ENCODE measurements at regions not wholly inside any gene's neighbourhood (a gene's known extent, or its start where the extent isn't known, plus 50 kb on each side); places are given as distances from the start of the nearest gene placed in this dataset.
A peak's percentile ranks its signal among the peaks of the same experiment; 100 is the strongest.

DNA sequence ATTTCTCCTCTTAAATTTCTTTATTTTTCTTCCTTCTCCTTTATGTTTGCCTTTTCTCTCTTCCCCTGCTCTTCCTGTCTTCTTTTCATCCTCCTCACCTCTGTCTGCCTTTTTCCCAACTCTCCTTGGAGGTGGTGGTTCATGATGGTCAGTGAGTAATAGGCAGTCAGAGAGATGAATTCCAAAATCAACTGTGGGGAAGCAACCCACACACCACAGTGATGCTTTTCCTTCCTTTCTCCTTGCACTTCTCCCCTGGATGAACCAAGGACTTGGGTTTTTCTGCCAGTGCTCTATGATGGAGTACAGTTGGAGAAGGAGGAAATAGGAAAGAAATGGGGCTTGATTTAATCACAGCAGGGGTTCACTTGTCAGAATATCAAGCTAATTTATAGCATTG, 153.8 kb downstream of the DCK start:
- DNase-seq = no peak
- no peak for ATAC-seq
- intact Hi-C loops (cut with DNase I, micrococcal nuclease) = no loop called here

DNA sequence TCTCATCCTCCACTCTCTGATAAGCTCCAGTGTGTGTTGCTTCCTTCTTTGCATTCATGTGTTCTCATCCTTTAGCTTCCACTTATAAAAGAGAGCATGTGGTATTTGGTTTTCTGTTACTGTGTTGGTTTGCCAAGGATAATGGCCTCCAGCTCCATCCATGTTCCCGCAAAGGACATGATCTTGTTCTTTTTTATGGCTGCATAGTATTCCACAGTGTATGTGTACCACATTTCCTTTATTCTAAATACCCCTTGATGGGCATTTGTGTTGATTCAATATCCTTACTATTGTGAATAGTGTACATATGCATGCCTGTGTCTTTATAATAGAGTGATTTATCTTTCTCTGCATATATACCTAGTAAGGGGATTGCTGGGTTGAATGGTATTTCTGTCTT, 155.1 kb downstream of the DCK start:
- ATAC-seq (no peak), DNase-seq (no peak)
- intact Hi-C loops (cut with DNase I, micrococcal nuclease) = no loop called here

DNA sequence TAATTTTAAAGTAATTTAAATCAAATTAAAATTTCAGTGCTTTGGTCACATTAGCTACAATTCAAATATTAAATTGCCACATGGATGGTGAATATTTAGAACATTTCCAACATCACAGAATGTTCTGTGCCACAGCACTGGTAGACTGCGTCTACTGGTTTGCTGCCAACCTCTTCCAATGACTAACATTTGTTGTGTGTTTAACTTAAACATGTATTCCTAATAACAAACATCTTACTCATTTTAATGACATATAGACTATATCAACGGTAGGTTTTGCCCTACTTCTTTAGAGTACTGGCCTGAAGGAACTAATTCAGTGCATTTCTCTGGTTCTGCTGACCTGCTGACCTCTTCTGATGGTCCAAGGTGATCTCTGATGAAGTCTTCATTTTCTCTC, 157.6 kb downstream of the DCK start:
- intact Hi-C loops (cut with DNase I, micrococcal nuclease) = no loop called here
- ATAC-seq (no peak), DNase-seq (no peak)

DNA sequence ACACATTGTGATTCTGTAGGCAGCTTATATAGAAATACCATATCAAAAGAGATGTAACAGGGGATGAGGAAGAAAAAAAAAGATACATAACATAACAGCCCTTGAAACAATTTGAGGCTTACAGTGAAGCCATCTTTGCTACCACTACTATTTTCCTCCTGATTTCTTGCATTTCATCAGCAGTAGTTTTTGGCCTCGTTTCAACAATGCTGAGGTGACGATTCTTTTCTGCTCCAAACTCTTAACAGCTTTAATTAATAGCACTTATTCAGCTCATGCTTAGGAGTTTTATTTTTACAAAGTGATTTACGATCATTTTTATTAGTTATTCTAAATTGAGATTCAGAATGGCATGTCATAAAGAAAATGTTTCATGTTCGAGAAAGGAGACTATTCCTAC, 163.2 kb downstream of the DCK start:
- ATAC-seq (no peak), DNase-seq (no peak)
- intact Hi-C loops (cut with DNase I, micrococcal nuclease) = no loop called here

DNA sequence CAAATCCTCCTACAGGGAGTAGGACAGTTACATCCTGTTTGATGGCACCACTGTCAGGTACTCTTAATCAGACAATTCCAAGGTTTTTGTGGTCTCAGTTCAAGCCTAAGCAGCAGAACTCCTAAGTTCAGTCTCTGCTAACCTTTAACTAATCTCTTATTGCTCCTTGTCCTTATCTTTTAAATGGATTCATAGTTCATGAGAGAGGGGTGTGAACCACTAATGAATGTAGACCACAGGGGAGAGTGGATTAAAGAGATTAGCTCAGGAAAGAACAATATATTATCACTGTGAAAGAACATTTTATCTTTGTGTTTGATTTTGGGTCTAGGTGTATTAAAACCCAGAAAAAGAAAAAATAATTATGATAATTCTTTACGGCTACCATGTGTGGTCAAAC, 168.9 kb downstream of the DCK start:
- DNase-seq (no peak), ATAC-seq (no peak)
- intact Hi-C loops (cut with DNase I, micrococcal nuclease) = no loop called here

DNA sequence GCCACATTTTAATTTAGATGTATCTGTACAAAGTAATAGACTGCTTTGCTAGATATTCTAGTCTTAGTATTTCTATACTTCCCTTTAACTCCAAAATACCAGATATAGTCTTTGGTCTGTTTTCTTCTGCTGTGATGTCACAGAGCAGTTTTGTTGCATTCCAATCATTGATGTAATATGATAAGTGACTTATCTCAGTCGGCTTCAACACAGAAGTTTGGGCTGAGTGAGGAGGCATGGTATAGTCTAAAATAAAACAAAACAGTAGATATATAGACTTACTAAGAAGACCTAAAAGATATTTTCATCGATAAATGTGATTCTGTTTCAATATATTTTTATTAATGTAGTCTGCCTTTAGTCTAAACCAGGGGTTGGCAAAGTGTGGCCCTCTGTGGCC, 169.9 kb downstream of the DCK start:
- ATAC-seq (no peak), DNase-seq (no peak)
- intact Hi-C loops (cut with DNase I, micrococcal nuclease) = no loop called here

DNA sequence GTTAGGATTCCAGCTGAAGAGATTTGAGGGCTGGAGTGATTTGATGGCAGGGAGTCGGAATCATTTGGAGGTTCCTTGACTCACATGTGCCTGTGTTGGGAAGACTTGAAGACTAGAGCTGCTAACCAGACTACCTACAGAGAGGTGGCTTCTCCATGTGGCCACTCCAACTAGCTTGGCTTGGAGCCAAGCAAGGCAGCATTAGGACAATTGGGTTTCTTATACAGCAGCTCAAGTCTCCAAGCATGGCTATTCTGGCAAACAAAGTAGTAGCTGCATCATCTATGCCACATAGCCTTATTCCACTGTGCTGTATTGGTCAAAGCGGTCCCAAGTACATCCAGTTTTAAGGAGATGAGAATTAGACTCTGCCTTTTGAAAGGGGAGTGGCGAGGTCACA, 171.7 kb upstream of the SLC4A4 start:
- no peak for ATAC-seq
- intact Hi-C loops (cut with DNase I, micrococcal nuclease) = no loop called here

DNA sequence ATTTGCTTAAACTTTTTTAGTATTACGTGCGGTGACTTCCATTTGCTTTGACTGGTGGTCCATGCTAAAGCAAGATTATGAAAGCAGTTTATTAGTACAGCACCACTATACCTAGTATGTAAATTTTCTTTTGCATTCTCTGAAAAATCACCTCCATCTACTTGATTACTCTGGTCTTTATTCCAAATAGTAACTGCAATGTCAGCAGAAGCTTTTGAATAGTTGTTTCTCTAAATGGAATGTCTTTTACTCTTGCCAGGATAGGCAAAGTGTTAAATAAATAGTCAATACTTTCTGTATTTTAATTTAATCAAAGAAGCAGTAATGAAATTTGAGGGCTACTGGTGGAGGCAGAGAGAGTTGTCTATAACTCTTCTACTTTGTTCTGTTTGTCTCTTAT, 167.2 kb upstream of the SLC4A4 start:
- ATAC-seq (no peak), DNase-seq (no peak)
- intact Hi-C loops (cut with DNase I, micrococcal nuclease) = no loop called here

More for the DNA sequence above, 171.7 kb upstream of the SLC4A4 start:
- no peak for DNase-seq

DNA sequence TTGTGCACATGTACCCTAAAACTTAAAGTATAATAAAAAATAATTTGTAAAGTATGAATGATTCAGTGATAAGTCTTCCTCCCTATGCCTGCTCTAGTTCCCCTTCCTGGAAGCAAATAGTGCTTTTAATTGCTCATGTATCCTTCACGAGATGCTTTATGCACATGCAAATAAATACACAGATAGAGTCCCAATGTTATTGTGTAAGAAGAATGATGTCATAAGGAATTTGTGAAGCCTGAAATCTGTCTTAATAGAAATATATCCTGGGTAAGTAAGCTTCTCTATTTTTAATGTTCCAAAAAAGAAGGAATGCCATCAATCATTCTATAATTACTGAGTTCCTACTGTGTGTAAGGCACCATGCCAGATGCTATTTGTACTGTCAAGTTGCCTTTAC, 157.5 kb upstream of the SLC4A4 start:
- DNase-seq (no peak), ATAC-seq (no peak)
- intact Hi-C loops (cut with DNase I, micrococcal nuclease) = loop anchor here in 1 of 2 donors (5.0 kb wide), 1 partner anchor 531 kb away; no protein-coding TSS in a partner anchor

DNA sequence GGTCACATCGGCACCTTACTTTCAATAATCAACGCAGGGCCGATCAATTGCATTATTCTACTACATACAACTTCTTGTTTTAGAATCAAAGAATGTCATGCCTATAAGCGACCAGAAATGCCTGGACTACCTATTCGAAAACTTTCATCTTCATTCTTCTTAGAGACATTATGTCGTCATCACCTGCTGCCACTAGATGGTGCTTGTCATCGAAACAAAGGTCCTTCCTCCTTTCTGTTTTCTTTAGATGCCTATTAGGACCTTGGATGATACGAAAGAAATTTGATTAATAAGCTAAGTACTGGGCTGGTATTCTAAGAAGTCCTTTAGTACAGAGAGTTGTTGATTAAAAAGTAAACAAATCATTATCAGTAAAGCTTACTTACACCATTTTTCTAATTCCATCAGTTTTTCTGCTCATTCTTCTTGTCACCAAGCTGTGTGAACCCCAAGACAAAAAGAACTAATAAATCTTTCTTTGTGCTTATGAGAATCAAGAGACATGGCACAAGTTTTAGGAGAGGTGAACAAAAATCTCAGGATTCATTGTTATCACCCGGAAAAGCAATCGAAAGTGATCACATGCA, 154.5 kb upstream of the SLC4A4 start:
- ATAC-seq = no peak
- DNase-seq = peak; percentile 40 to 68
- intact Hi-C loops (cut with DNase I, micrococcal nuclease) = loop anchor here in 1 of 2 donors (5.0 kb wide), 1 partner anchor 528 kb away; no protein-coding TSS in a partner anchor

DNA sequence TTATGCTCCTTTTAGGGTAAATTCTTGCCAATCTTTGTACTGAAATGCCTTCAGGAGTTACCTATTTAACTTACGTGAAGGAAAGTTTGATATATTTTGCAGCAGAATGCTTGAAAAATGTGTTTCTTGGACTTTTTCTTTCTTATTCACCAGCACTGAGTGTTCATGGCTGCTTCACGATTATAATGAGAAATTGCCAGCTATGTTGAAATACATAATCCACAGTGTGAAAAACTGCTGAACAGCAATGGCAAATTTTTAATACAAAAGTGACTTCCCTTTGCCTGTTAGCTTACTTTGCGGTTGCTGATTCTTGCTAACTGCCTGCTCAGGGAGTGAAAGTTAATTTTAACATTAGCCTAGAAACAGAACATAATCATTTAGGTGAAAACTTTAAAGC, 153.8 kb upstream of the SLC4A4 start:
- ATAC-seq (no peak), DNase-seq (no peak)
- intact Hi-C loops (cut with DNase I, micrococcal nuclease) = no loop called here

DNA sequence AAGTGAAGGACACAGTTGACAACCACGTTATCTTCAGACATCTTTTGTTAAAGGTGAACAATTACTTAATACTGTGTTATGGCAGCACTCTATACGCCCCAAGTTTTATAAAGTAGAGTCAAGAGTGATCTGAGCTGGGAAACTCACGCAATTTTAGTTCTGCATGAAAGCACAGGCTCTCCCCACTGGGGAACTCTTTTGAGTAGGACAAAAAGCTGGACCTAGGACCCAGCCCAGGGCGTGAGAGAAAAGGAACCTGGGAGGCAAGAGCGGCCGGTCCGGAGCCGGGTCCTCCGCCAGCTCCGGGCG, 152.6 kb upstream of the SLC4A4 start:
- no peak for ATAC-seq
- no peak for DNase-seq
- intact Hi-C loops (cut with DNase I, micrococcal nuclease) = no loop called here

DNA sequence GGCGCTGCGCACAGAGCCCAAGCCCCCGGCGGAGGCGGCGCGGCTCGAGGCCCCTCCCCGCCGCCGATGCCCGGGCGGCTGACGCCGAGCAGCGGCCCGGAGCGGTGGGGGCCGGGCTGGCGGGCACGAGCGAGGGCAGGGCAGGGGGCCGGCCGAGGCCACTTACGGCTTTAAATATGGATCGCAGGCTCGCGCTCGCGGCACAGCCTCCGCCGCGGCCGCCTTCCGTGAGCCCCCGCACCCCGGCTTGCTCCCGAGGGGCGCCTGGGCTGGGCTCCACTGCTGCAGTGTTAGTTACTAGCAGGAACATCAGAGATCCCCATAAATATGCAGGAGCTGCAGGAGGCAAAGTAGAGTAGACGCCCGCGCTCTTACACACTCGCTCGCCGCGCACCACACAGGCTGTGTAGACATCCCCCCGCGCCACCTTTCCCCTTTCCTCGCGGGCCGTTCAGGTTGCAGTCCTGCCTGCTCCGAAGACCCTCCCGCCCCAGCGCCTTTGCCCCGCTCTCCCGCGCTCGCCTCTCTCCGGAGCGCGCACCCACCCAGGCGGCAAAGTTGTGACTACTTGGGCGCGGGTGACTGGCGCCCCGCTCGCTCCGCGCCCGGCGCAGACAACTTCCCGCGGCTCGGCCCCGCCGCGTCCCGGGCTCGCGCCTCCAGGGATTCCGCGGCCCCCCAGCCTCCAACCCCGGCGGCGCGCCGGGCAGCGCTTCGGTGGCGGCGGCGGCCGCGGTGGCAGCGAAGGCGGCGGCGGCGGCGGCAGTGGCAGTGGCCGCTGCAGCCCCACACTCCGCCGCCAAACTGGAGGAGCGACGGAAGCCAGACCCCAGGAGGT, 152.0 kb upstream of the SLC4A4 start:
- peak; percentile 82 for ATAC-seq
- intact Hi-C loops (cut with DNase I, micrococcal nuclease) = no loop called here
- peak; percentile 65 to 78 for DNase-seq

DNA sequence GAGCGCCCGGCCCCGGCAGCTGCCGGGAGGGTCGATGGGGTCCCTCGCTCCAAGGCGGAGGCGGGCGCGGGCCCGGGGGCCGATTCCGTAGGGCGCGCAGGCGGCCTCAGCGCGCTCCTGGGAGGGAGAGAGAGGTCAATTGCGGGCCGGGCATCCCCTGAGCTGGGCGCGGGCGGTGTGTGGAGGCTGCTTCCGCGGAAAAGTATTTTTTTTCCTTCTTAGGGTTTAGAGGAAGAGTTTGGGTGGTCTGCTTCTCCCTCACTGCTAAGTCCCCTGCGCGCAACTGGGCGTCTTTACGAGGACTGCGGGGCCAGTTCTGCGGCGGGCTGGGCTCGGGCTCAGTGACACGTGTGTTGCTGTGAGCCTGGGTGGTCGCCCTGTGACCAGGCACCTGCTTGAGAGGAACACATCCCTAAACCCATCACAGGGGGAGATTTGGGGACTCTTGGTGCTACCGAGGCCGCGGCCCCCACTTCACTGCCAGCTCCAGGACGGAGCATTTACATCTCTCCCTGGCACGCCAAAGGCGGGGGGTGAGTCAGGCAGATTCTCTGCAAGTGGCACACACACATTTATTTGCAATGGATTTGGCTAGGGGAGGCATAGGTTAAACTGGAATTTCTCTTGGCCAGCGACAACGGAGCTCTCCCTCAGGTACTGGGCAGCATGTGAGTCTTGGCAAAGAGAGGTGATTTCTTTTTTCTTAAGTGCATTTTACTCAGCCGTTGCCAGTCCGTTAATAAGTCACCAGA, 151.2 kb upstream of the SLC4A4 start:
- ATAC-seq = peak; percentile 63
- DNase-seq = peak; percentile 44 to 50
- intact Hi-C loops (cut with DNase I, micrococcal nuclease) = no loop called here

DNA sequence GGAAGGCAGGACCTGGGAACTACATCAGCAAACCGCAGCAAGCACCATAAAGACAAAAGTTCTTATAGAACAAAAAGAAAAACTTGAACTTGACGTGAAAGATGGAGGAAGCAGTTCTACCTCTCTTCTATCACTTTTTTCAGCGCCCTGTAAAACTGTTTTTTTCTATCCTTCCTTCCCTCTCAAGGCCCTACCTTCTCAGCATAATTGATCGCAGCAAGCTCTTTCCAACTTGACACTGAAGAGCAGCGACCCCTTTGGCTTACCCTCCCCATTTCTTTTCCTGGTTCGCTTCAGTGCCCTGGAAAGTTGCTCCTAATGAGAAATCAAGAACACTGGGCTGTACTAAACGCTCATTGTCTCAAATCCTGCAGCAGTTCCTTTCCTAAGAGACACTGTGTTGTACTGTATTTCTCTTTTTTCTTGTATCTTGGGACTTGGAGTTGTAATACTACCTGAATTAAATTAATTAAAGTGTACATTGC, 150.6 kb upstream of the SLC4A4 start:
- peak; percentile 2 for ATAC-seq
- intact Hi-C loops (cut with DNase I, micrococcal nuclease) = no loop called here
- no peak for DNase-seq

DNA sequence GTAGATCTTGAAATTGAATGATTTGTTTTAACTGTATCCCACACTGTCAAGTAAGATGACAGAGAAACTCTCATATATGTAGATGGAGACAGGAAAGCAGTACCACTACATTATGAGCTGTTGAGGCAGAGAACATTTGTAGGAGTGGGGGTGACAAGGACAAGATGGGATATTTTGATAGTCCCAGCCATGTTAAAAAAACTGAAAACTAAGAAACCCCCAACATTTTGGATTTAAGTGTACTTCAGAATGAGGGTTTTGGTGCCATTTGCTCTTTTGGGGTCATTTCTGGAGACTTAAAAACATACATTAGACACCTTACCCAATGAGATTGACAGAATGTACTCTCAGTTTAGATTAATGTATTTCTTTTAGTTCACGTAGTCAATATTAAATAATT, 149.9 kb upstream of the SLC4A4 start:
- intact Hi-C loops (cut with DNase I, micrococcal nuclease) = no loop called here
- no peak for ATAC-seq
- no peak for DNase-seq

DNA sequence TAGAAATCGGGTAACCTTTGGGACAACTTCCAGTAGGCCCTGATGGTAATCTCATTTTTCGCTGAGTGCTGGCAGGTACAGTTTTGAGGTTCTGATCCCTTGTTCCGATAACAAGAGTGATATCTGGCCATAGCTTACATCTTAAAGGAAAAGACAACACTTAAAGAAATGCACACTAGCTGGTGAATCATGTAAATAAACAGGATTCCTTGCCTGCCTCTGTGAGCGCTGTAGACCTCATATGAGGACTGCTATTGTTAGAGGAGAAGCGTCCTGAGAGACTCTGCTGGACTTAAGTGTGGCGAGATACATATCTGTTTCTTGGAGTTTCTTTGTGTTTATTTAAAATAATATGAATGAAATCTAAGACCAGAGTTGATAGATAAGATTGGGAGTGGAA, 149.3 kb upstream of the SLC4A4 start:
- DNase-seq (no peak), ATAC-seq (peak; percentile 45)
- intact Hi-C loops (cut with DNase I, micrococcal nuclease) = no loop called here

DNA sequence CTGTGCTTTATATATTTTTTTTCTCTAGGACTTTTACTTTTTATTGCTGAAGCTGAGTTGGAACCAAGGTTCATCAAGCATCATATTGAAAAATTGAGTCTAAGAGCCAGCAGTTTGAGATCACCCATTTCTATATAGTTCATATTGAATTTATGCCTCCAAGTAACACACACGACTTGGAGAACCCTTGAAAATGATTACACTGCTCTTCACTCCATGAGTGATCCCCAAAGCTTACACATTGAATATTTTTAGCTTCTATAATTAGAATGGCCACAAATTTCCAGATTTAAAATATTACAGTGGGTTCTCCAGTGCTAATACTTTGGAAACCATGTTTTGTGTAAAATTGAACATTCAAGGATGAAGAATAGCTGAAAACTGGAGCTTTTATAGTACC, 144.4 kb upstream of the SLC4A4 start:
- intact Hi-C loops (cut with DNase I, micrococcal nuclease) = no loop called here
- ATAC-seq (no peak), DNase-seq (no peak)

DNA sequence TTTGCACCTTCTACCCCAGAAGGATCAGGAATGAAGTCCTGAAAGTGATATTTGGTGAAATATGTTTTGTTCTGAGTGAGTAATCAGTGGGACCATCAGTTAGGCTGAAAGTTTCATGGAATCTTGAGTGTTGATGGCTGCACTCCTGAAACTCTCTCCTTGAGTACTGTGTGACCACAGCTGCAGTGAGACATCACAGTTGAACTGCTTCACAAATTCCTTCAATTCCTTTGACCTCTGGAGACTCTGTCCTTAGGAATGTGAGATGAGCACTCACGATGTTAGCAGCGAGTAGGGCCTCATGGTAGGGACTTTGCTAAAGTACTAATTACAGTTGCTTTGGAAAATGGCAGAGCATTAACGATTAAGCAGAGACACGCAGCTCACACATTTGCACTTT, 142.9 kb upstream of the SLC4A4 start:
- no peak for ATAC-seq
- intact Hi-C loops (cut with DNase I, micrococcal nuclease) = no loop called here
- no peak for DNase-seq

DNA sequence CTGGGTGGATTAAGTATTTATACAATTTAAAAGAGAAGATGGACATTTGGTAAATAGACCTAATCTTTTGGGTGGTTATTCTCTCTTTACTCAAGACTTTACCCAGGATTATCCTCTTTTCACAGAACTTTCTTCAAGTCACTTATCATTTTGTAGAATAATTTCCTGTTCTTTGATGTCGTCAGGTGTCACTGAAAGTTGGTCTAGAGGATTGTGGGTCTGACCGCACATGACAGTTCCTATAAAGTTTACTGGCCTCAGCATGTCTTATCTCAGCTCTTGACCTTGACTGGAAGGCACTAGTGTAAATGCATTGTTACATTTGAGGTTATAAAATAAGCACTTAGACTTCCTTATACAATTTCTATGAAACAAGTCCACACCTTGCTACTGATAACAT, 139.9 kb upstream of the SLC4A4 start:
- peak in 1 of 2 donors; percentile 66 for DNase-seq
- peak; percentile 96 for ATAC-seq
- intact Hi-C loops (cut with DNase I, micrococcal nuclease) = no loop called here
